ENCODE measurements at regions not wholly inside any gene's neighbourhood (a gene's known extent, or its start where the extent isn't known, plus 50 kb on each side); places are given as distances from the start of the nearest gene placed in this dataset.

DNA sequence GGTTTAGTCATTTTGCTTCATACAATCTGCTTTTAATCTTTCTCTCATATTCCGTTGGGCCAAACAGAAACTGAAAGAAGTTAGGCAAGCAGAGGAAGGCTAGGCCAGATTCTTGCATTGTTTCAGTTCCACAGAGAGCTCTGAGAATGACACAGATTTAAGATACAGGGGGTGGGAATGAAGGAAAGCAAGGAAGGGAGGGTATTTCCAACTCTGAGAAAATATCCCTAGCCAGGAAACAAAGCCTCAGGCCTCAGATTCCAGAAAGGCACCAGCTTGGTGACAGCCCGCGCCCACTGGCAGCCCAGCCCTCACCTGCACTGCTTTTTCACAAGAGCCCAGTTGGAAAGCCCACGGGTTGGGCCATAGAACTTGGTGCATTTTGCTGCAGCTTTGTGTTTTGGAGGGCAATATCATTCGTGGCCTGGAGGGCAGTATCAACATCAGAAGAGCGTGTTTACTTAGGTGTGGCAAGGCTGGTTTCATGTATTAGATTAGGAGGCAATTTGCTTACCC, 63.5 kb downstream of the ENC1 start:
- TF ChIP-seq, protein P1, sequence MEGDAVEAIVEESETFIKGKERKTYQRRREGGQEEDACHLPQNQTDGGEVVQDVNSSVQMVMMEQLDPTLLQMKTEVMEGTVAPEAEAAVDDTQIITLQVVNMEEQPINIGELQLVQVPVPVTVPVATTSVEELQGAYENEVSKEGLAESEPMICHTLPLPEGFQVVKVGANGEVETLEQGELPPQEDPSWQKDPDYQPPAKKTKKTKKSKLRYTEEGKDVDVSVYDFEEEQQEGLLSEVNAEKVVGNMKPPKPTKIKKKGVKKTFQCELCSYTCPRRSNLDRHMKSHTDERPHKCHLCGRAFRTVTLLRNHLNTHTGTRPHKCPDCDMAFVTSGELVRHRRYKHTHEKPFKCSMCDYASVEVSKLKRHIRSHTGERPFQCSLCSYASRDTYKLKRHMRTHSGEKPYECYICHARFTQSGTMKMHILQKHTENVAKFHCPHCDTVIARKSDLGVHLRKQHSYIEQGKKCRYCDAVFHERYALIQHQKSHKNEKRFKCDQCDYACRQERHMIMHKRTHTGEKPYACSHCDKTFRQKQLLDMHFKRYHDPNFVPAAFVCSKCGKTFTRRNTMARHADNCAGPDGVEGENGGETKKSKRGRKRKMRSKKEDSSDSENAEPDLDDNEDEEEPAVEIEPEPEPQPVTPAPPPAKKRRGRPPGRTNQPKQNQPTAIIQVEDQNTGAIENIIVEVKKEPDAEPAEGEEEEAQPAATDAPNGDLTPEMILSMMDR (IDR thresholded peaks at IDR 0.05; ENCODE audit: low read depth, low read length): no peak
- DNase-seq (ENCODE audit: extremely low read depth, low read depth): peak; percentile 34

DNA sequence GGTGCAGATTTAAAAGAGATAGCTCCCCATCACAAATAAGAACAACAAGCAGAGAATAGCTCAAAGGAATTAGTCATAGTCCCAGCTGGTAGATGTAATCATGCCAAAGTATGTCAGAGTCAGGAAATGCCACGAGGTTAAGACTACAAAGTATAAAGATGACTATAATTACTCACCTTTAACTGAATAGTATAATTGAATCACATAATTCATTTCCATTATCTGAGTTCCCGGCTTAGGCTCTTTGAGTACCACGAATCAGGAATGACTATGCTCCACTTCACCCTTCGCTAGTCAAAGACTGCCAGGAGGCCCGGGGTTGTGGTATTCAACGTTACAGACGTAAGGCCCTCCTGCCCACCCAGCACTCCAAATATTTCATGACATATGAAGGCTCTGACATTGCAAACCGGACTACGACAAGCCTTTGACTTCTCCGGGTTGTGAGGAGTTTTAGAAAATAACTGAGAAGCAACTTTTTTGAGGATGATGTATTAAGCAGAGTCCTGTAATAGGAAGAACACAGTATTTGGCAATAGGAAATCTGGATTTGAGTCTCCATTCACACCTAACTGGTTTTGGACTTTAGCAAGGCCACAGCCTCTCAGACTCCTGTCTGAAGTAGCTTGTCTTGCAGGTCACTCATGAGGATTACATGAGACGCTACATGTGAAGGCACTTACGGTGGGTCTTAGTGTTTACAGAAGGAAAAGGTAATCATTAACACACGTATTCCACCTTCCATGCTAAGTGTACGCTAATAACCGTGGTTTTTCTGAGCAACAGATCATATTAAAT, 64.6 kb downstream of the ENC1 start:
- DNase-seq (ENCODE audit: extremely low read depth, low read depth): no peak

DNA sequence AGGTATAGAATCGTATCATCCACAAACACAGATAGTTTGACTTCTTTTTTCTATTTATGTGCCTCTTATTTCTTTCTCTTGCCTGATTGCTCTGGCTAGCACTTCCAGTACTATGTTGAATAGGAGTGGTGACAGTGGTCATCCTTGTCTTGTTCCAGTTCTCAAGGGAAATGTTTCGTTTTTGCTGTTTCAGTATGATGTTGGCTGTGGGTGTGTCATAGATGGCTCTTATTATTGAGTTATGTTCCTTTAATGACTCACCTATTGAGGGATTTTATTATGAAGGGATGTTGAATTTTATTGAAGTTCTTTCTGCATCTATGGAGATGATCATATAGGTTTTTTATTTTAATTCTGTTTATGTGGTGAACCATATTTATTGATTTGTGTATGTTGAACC, 70.3 kb downstream of the ENC1 start:
- DNase-seq (ENCODE audit: extremely low read depth, low read depth): no peak
- TF ChIP-seq, protein P1 (IDR thresholded peaks at IDR 0.05; ENCODE audit: low read depth, low read length): no peak

More for the DNA sequence above, 64.6 kb downstream of the ENC1 start:
- TF ChIP-seq, protein P1 (IDR thresholded peaks at IDR 0.05; ENCODE audit: low read depth, low read length): no peak

DNA sequence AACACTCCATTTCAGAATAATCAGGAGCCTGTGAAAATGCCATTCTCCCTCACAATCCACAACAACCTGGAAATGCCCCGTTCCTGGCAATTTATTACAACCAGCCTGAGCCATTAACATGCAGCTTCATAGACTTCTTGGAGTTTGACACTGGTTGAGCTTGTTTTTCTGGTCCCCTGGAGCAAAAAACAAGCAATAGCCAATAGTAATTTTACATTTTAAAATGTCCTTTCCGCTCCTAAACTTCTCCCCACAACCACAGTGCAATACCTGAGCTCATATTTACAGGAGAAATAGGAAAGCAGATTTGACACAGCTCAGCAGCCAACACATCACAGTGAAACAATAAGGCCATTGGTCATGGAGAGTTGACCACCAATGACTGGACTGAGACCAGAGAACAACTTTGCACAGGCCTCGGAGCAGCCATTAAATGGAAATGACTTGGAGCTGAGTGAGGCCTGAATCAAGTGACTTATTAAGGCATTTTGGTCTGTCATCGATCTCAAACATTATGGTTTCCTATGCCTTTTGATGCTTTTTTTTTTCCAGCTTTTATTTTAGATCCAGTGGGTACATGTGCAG, 73.0 kb downstream of the ENC1 start:
- no peak for DNase-seq (ENCODE audit: extremely low read depth, low read depth)
- TF ChIP-seq, protein P1 (IDR thresholded peaks at IDR 0.05; ENCODE audit: low read depth, low read length): no peak

DNA sequence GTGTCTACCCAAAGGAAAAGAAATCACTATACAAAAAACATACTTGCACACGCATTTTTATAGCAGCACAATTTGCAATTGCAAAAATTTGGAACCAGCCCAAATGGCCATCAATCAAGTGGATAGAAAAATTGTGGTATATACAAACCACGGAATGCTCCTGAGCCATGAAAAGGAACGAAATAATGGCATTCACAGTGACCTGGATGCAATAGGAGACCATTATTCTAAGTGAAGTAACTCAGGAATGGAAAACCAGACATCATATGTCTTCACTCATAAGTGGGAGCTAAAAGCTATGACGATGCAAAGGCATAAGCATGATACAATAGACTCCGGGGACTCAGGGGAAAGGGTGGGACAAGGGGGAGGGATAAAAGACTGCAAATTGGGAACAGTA, 78.4 kb downstream of the ENC1 start:
- DNase-seq (ENCODE audit: extremely low read depth, low read depth): no peak
- TF ChIP-seq, protein P1 (IDR thresholded peaks at IDR 0.05; ENCODE audit: low read depth, low read length): no peak

DNA sequence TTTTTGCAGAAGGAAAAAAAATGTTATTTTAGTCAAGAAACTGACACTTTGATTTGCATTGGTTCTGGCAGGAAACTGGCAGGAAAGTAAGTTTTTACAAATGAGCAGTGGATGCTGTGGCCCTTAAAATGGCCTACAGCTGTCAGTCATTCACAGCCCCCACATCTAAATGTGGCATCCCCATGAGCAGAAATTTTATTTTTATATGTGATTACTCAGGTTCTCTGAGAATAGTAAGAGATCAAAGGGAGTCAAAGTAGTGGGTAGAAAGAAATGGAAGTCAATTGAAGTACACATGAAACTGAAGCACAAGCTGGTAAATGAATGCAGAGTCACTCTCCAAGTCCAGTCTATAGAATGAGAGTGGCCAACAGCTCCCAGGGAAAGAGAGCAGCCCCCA, 80.3 kb downstream of the ENC1 start:
- no peak for DNase-seq (ENCODE audit: extremely low read depth, low read depth)

More for the DNA sequence above, 80.3 kb downstream of the ENC1 start:
- TF ChIP-seq, protein P1 (IDR thresholded peaks at IDR 0.05; ENCODE audit: low read depth, low read length): no peak

All from AG09319 (cell line).